ENCODE measurements at regions not wholly inside any gene's neighbourhood (a gene's known extent, or its start where the extent isn't known, plus 50 kb on each side); places are given as distances from the start of the nearest gene placed in this dataset.

DNA sequence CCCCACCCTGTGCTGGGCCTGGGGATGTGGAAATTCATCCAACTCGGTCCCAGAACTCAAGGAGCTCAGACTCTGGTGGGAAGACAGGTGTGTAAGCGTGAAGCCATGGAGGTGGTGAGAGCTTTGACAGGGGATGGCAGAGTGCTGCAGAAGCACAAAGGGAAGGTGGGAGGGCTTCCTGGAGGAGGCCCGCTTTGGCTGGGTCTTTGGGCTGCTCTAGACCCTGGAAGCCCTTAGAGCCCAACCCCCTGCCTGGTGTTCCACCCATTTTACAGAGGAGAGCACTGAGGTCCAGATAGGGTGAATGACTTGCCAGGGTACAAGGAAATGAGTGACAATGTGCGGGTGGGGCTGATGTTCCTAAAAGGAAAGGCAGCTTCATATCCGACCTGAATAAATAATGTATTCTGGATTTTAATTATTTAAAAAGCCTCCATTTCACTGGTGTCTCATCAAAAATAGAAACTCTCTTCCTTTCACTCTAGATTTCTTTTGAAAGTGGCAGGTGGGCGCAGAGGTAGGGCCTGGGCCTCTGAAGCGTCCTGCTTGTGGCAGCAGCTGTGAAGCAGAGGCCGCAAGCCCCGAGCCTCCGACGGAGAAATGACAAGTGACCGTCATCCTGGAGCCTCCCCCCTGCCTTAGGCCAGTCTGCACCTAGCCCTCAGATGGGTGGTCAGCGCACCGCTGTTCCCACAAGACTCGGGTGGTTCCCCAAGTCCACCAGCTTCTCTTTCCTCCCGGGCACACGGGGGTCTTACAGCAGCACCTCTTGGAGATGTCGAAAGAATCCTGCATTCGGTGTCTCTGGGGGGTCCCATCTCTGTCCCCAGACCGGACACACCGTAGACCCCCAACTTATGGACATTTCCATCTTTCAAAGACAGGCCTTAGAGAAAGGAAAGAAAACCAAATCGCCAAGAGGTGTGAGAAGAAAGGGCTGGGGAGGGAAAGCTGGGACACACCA, 71.0 kb upstream of the TAF1B start:
- no peaks in the 10 kb centered on the region for H3K9me3 ChIP-seq (ENCODE audit: low read length)
- POLR2A ChIA-PET: interaction anchor here (1.0 kb wide), 1 partner anchor 10 kb away, joined by 6 read pairs; no protein-coding TSS in a partner anchor
- no peak overlapping the region for H3K4me3 ChIP-seq (ENCODE audit: low read length)
- Mint-ChIP-seq H3K4me1 (peaks cover 10 to 17% (median 12%) of the 10 kb centered on the region in 3 donors), H3K4me3 (no peak overlapping the region), H3K9me3 (no peaks in the 10 kb centered on the region), H3K36me3 (peaks cover 0 to 1% (median 0%) of the 10 kb centered on the region in 3 donors), H3K27me3 (peaks cover 0 to 1% of the 10 kb centered on the region in 2 donors), H3K27ac (peak overlapping the region in 4 of 8 donors; percentile 26 to 57 (median 40))
- no peaks in the 10 kb centered on the region for H3K36me3 ChIP-seq (ENCODE audit: insufficient read depth, low read length)
- DNase-seq: no peak
- CTCF ChIA-PET: interaction anchor here (1.4 kb wide), 1 partner anchor 27 kb away, joined by 5 read pairs; no protein-coding TSS in a partner anchor
- peaks cover 15% of the 10 kb centered on the region for H3K4me1 ChIP-seq (ENCODE audit: insufficient read depth, low read length)
- H3K27ac ChIP-seq (ENCODE audit: low read depth, low read length): no peak overlapping the region
- H3K27me3 ChIP-seq (ENCODE audit: insufficient read depth, low read length, poor library complexity, severe bottlenecking): no peaks in the 10 kb centered on the region

DNA sequence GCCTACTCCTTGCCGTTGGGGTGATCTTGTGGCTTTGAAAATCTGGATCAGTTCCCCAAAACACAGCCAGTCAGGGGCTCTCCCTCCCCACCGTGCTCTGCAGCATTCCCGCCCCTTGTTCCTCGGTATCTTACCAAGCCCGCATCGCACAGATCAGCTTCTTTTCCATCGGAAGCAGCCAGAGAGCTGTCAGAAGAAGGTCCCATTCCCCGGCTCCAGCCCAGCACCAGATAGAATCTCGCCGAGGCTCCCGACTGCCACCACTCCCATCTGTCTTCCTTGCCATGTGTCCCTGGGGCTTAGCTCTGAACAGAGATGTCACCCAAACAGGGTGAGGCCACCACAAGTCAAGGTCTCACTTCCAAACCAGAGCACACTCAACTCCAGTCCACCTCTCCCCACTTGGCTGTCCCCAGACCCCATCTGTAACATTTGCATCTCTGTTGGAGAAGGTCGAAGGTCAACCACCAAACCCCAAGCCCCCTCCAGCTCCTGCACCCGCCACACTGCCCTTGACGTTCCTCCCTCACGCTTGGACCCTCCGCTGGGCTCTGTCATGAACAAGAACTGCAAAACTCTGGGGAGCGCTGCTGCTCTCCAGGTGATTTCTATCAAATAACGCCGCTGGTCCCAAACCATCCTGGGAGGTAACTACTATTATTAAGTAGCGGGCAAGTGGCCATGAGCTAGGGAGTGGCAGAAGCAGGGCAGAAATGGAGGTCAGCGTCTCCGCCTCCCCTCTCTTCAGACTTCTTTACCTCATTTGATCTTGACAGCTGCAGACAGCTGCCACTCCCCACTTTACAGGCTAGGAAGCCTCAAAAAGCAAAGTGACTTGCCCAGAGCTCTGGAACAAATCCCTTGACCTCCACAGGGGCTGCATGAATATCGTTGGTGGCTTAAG, 70.0 kb upstream of the TAF1B start:
- no peaks in the 10 kb centered on the region for H3K36me3 ChIP-seq (ENCODE audit: insufficient read depth, low read length)
- no peaks in the 10 kb centered on the region for H3K9me3 Mint-ChIP-seq
- CTCF ChIA-PET: interaction anchor here (1.4 kb wide), 1 partner anchor 26 kb away, joined by 5 read pairs; no protein-coding TSS in a partner anchor
- no peak overlapping the region for H3K27ac ChIP-seq (ENCODE audit: low read depth, low read length)
- H3K36me3 Mint-ChIP-seq: peaks cover 0 to 1% (median 0%) of the 10 kb centered on the region in 3 donors
- H3K27me3 Mint-ChIP-seq: peaks cover 0 to under 1% of the 10 kb centered on the region in 2 donors
- DNase-seq: no peak
- H3K27ac Mint-ChIP-seq: peak overlapping the region in 3 of 8 donors; percentile 3 to 43 (median 33)
- POLR2A ChIA-PET: no interaction called here
- peaks cover 14 to 19% (median 15%) of the 10 kb centered on the region in 3 donors for H3K4me1 Mint-ChIP-seq
- H3K27me3 ChIP-seq (ENCODE audit: insufficient read depth, low read length, poor library complexity, severe bottlenecking): no peaks in the 10 kb centered on the region
- H3K4me1 ChIP-seq (ENCODE audit: insufficient read depth, low read length): peaks cover 15% of the 10 kb centered on the region
- no peak overlapping the region for H3K4me3 ChIP-seq (ENCODE audit: low read length)
- H3K9me3 ChIP-seq (ENCODE audit: low read length): no peaks in the 10 kb centered on the region
- no peak overlapping the region for H3K4me3 Mint-ChIP-seq

DNA sequence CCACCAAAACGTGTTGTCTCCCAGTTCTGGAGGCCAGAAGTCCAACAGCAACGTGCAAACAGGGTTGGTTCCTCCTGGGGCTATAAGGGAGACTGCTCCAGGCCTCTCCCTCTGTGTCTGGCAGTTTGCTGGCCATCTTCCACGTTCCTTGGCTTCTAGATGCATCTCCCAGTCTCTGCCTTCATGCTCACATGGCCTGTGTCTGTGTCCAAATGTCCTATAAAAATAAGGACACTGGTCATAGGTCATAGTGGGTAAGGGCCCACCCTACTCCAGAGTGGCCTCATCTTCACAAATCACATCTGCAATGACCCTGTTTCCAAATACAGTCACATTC, 69.4 kb upstream of the TAF1B start:
- Histone ChIP-seq H3K4me3 (ENCODE audit: low read length) (no peak overlapping the region), H3K27me3 (ENCODE audit: insufficient read depth, low read length, poor library complexity, severe bottlenecking) (no peaks in the 10 kb centered on the region), H3K9me3 (ENCODE audit: low read length) (no peaks in the 10 kb centered on the region), H3K27ac (ENCODE audit: low read depth, low read length) (no peak overlapping the region), H3K36me3 (ENCODE audit: insufficient read depth, low read length) (no peaks in the 10 kb centered on the region), H3K4me1 (ENCODE audit: insufficient read depth, low read length) (peaks cover 21% of the 10 kb centered on the region)
- Mint-ChIP-seq H3K4me3 (no peak overlapping the region), H3K9me3 (no peaks in the 10 kb centered on the region), H3K27me3 (no peaks in the 10 kb centered on the region), H3K27ac (no peak overlapping the region), H3K36me3 (peaks cover 0 to 1% (median 0%) of the 10 kb centered on the region in 3 donors), H3K4me1 (peaks cover 18 to 26% (median 20%) of the 10 kb centered on the region in 3 donors)
- DNase-seq: no peak
- CTCF ChIA-PET: interaction anchor here (1.2 kb wide), 1 partner anchor 40 kb away, joined by 3 read pairs; no protein-coding TSS in a partner anchor
- POLR2A ChIA-PET: no interaction called here

DNA sequence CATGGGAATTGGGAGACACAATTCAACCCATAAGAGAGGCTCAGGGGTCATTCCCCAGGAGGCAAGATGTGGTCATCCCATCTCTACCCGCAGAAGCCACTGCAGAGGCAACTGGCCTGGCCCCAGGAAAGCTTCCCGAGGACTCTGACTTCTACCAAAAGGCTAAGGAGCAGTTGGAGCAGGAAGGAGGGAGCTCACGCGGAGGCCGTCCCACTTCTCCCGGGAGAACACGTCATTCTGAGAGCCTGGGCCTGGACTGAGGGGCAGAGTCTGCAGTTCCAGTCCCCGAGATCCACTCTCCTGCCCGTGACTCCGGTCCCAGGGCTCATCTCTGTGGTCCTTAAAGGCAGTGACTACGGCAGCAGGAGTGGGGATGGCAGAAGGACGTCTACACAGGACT, 69.0 kb upstream of the TAF1B start:
- Histone ChIP-seq H3K9me3 (ENCODE audit: low read length) (no peaks in the 10 kb centered on the region), H3K27me3 (ENCODE audit: insufficient read depth, low read length, poor library complexity, severe bottlenecking) (no peaks in the 10 kb centered on the region), H3K4me3 (ENCODE audit: low read length) (no peak overlapping the region), H3K27ac (ENCODE audit: low read depth, low read length) (no peak overlapping the region), H3K4me1 (ENCODE audit: insufficient read depth, low read length) (peaks cover 25% of the 10 kb centered on the region), H3K36me3 (ENCODE audit: insufficient read depth, low read length) (no peaks in the 10 kb centered on the region)
- ChIA-PET POLR2A (no interaction called here), CTCF (interaction anchor here (1.2 kb wide), 1 partner anchor 40 kb away, joined by 3 read pairs; no protein-coding TSS in a partner anchor)
- H3K4me3 Mint-ChIP-seq: no peak overlapping the region
- H3K9me3 Mint-ChIP-seq: no peaks in the 10 kb centered on the region
- H3K27me3 Mint-ChIP-seq: no peaks in the 10 kb centered on the region
- H3K36me3 Mint-ChIP-seq: peaks cover 0 to 1% (median 0%) of the 10 kb centered on the region in 3 donors
- H3K27ac Mint-ChIP-seq: no peak overlapping the region
- H3K4me1 Mint-ChIP-seq: peaks cover 18 to 27% (median 24%) of the 10 kb centered on the region in 3 donors
- DNase-seq: no peak

DNA sequence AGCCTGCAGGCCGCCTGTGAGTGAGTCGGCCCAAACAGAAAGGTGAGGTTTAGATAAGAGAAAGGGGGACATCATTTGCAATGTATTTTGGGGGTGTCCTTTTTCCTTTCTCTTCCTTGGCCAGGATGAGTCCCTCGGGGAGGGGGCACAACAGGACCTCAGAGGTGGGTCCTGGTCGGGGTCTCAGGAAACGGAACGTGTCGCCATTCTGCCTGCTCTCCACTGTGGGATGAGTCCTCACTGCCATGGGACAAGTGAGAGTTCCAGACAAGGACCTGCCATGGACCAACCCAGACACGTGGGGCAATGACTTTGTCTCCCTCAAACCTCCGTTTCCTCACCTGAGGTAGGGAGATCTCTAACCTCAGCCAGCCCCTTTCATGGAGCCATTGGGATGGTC, 67.9 kb upstream of the TAF1B start:
- H3K27ac Mint-ChIP-seq: no peak overlapping the region
- Histone ChIP-seq H3K4me1 (ENCODE audit: insufficient read depth, low read length) (peaks cover 26% of the 10 kb centered on the region), H3K27me3 (ENCODE audit: insufficient read depth, low read length, poor library complexity, severe bottlenecking) (no peaks in the 10 kb centered on the region), H3K27ac (ENCODE audit: low read depth, low read length) (no peak overlapping the region), H3K9me3 (ENCODE audit: low read length) (no peaks in the 10 kb centered on the region), H3K36me3 (ENCODE audit: insufficient read depth, low read length) (no peaks in the 10 kb centered on the region), H3K4me3 (ENCODE audit: low read length) (no peak overlapping the region)
- no peak overlapping the region for H3K4me3 Mint-ChIP-seq
- CTCF ChIA-PET: no interaction called here
- POLR2A ChIA-PET: no interaction called here
- H3K9me3 Mint-ChIP-seq: no peaks in the 10 kb centered on the region
- peaks cover 22 to 31% (median 28%) of the 10 kb centered on the region in 3 donors for H3K4me1 Mint-ChIP-seq
- H3K27me3 Mint-ChIP-seq: peaks cover 0 to 2% of the 10 kb centered on the region in 2 donors
- DNase-seq: no peak
- peaks cover 0 to 1% (median 0%) of the 10 kb centered on the region in 3 donors for H3K36me3 Mint-ChIP-seq

DNA sequence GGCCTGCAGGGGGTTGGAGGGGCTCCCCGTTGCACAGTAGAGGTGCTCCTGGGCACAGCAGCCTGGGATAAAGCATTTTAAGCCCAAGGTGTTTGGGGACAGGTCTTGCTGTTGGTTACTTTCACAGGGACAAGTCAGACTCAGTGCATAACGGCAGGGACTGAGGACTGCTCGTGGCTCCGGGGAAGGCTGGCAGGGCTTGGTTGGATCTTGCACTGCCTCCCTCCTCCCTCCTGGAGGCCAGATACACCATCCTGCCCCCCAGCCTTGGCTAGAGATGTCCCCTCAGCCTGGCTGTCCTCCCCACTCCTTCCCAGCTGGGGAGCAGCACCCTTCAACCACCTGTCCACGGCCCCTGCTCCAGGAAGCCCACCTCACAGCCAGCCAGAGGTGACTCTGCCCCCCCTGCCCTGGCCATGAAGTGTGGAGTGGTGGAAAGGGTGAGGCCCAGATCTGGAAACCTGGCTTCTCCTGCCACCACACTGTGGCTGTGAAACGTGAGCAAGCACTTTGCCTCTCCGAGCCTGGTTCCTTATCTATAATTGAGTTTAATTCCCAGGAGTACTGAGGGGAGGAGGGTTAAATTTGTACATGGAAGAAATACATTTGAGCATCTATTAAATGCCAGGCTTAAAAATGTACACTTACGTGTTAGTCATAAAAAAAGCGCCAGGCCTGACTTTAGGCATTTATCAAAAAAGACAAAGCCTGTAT, 67.1 kb upstream of the TAF1B start:
- no peak overlapping the region for H3K27ac Mint-ChIP-seq
- H3K36me3 ChIP-seq (ENCODE audit: insufficient read depth, low read length): no peaks in the 10 kb centered on the region
- DNase-seq: no peak
- H3K4me1 ChIP-seq (ENCODE audit: insufficient read depth, low read length): peaks cover 23% of the 10 kb centered on the region
- H3K9me3 ChIP-seq (ENCODE audit: low read length): no peaks in the 10 kb centered on the region
- POLR2A ChIA-PET: no interaction called here
- CTCF ChIA-PET: no interaction called here
- H3K27ac ChIP-seq (ENCODE audit: low read depth, low read length): no peak overlapping the region
- H3K9me3 Mint-ChIP-seq: no peaks in the 10 kb centered on the region
- H3K4me1 Mint-ChIP-seq: peaks cover 25 to 31% (median 31%) of the 10 kb centered on the region in 3 donors
- no peaks in the 10 kb centered on the region for H3K27me3 ChIP-seq (ENCODE audit: insufficient read depth, low read length, poor library complexity, severe bottlenecking)
- H3K36me3 Mint-ChIP-seq: peaks cover 0 to 1% (median 0%) of the 10 kb centered on the region in 3 donors
- H3K4me3 ChIP-seq (ENCODE audit: low read length): no peak overlapping the region
- no peak overlapping the region for H3K4me3 Mint-ChIP-seq
- peaks cover 0 to 2% of the 10 kb centered on the region in 2 donors for H3K27me3 Mint-ChIP-seq

DNA sequence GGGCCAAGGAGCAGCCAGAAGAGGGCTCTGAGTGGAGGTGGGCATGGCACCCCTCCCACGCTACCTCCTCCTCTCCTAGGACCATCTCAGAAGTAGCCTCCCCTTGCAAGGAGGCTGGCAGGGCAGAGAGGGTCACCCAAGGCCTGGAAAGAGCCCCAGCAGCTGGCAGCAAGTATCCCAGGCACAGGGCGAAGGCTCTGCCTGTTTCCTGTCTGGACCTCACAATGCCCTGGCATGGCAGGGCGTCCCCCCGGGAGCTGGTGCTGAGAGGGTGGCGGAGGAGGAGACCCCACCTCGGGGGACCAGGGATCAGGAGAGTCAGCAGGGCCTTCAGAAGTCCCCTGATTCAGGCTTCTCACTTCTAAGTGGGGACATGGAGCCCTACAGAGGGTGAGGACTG, 66.2 kb upstream of the TAF1B start:
- Mint-ChIP-seq H3K4me3 (no peak overlapping the region), H3K36me3 (peaks cover 0 to 1% (median 0%) of the 10 kb centered on the region in 3 donors), H3K27ac (peak overlapping the region in 1 of 8 donors; percentile 63), H3K9me3 (no peaks in the 10 kb centered on the region), H3K4me1 (peaks cover 28 to 37% (median 36%) of the 10 kb centered on the region in 3 donors), H3K27me3 (peaks cover 0 to 2% of the 10 kb centered on the region in 2 donors)
- Histone ChIP-seq H3K27me3 (ENCODE audit: insufficient read depth, low read length, poor library complexity, severe bottlenecking) (no peaks in the 10 kb centered on the region), H3K4me3 (ENCODE audit: low read length) (no peak overlapping the region), H3K36me3 (ENCODE audit: insufficient read depth, low read length) (no peaks in the 10 kb centered on the region), H3K27ac (ENCODE audit: low read depth, low read length) (no peak overlapping the region), H3K9me3 (ENCODE audit: low read length) (no peaks in the 10 kb centered on the region), H3K4me1 (ENCODE audit: insufficient read depth, low read length) (peaks cover 33% of the 10 kb centered on the region)
- no peak for DNase-seq
- ChIA-PET POLR2A (no interaction called here), CTCF (no interaction called here)
